T-cell (primary cell): ENCODE measurements at regions not wholly inside any gene's neighbourhood (a gene's known extent, or its start where the extent isn't known, plus 50 kb on each side); places are given as distances from the start of the nearest gene placed in this dataset.

Experiments
- ATAC-seq, 4 experiments: fragments of 200-7000 bp in 3 of 4; fragments of 150-1000 bp in 1 of 4; cut with Tn5 transposase; replicated peaks in 1 of 4; 1 replicate in 3 of 4; 2 replicates in 1 of 4; pipeline ENCODE4 v1.10.0; 2021; ENCODE audit warnings: moderate library complexity in 3 of 4, mild to moderate bottlenecking in 2 of 4, moderate number of reproducible peaks in 1 of 4
- CTCF ChIA-PET, 2 donors: fragments of 300-600 bp; sonication (Branson Sonifier 250); formaldehyde crosslinking; loops; one replicate each; lab custom pipeline; 2022; ENCODE audit warnings: antibody characterized with exemption in 2 of 2; lab: Charles Lee
- POLR2A ChIA-PET, 2 donors: fragments of 300-600 bp; sonication (Branson Sonifier 250); formaldehyde crosslinking; loops; one replicate each; lab custom pipeline; 2022; ENCODE audit warnings: antibody characterized with exemption in 2 of 2; lab: Charles Lee
- DNase-seq, 35 experiments: peaks; one replicate each; pipeline versions ENCODE4 v3.0.0 to v3.0.0-alpha.2; 2013 to 2023
- H3K27ac ChIP-seq: one replicate; pipeline ENCODE4 v1.5.1; 2013; ENCODE audit warnings: low read length
- H3K27me3 ChIP-seq, 2 experiments: replicated peaks in 1 of 2; 1 replicate in 1 of 2; 2 replicates in 1 of 2; pipeline versions ENCODE4 v1.6.1 to v1.7.0; 2013; ENCODE audit warnings: low read length in 1 of 2, mixed read lengths in 1 of 2; ENCODE audit not compliant: control insufficient read depth in 2 of 2, insufficient read depth in 2 of 2; ENCODE audit errors: extremely low read depth in 1 of 2
- H3K36me3 ChIP-seq, 2 donors: 1 replicate in 1 of 2; 2 replicates in 1 of 2; pipeline versions ENCODE4 v1.6.1 to v1.7.0; 2013; ENCODE audit warnings: low read length in 1 of 2; ENCODE audit not compliant: control insufficient read depth in 2 of 2, insufficient read depth in 1 of 2; ENCODE audit errors: extremely low read depth in 1 of 2
- H3K4me1 ChIP-seq, 2 experiments: 1 replicate in 1 of 2; 2 replicates in 1 of 2; pipeline versions ENCODE4 v1.6.1 to v1.7.0; 2013; ENCODE audit warnings: low read length in 2 of 2, mixed read lengths in 1 of 2; ENCODE audit not compliant: insufficient read depth in 2 of 2, control insufficient read depth in 1 of 2; ENCODE audit errors: extremely low read depth in 1 of 2
- H3K4me3 ChIP-seq, 2 donors: 1 replicate in 1 of 2; 2 replicates in 1 of 2; pipeline versions ENCODE4 v1.5.1 to v1.7.0; 2013; ENCODE audit warnings: mild to moderate bottlenecking in 2 of 2, low read length in 1 of 2, moderate library complexity in 1 of 2; ENCODE audit not compliant: control insufficient read depth in 1 of 2; ENCODE audit errors: extremely low read depth in 1 of 2
- H3K9me3 ChIP-seq: 2 replicates; pipeline ENCODE4 v1.7.0; 2013
- H3K27ac Mint-ChIP-seq, 2 donors: one replicate each; pipeline ENCODE4 v1.8.0; 2020 to 2021; ENCODE audit warnings: mild to moderate bottlenecking in 2 of 2, mixed read lengths in 2 of 2
- H3K27me3 Mint-ChIP-seq, 2 donors: one replicate each; pipeline ENCODE4 v1.8.0; 2021 to 2022; ENCODE audit warnings: mixed read lengths in 2 of 2
- H3K36me3 Mint-ChIP-seq: one replicate; pipeline ENCODE4 v1.8.0; 2021; ENCODE audit warnings: mixed read lengths
- H3K4me1 Mint-ChIP-seq, 3 donors: one replicate each; pipeline ENCODE4 v1.8.0; 2020 to 2022; ENCODE audit warnings: mixed read lengths in 3 of 3, mild to moderate bottlenecking in 1 of 3
- H3K4me3 Mint-ChIP-seq, 3 donors: one replicate each; pipeline ENCODE4 v1.8.0; 2020 to 2022; ENCODE audit warnings: mild to moderate bottlenecking in 3 of 3, mixed read lengths in 3 of 3, moderate library complexity in 3 of 3
- H3K9me3 Mint-ChIP-seq, 3 donors: one replicate each; pipeline ENCODE4 v1.8.0; 2020 to 2022; ENCODE audit warnings: mixed read lengths in 3 of 3
- WGBS: methylation state at CpG from one replicate; pipeline ENCODE4 v1.1.5; 2013; ENCODE audit warnings: missing lambda C conversion rate; ENCODE audit not compliant: insufficient coverage; 5-methylcytosine and 5-hydroxymethylcytosine counted together

- H3K4me1 ChIP-seq = no peaks in the 10 kb centered on the region
- ChIA-PET POLR2A (no interaction called here), CTCF (no interaction called here)
- Mint-ChIP-seq H3K4me3 (no peak overlapping the region), H3K4me1 (no peaks in the 10 kb centered on the region), H3K9me3 (peaks cover 0 to 7% (median 0%) of the 10 kb centered on the region in 3 donors), H3K27ac (no peak overlapping the region), H3K27me3 (no peaks in the 10 kb centered on the region), H3K36me3 (no peaks in the 10 kb centered on the region)
- H3K4me3 ChIP-seq = no peak overlapping the region
- no peaks in the 10 kb centered on the region for H3K9me3 ChIP-seq
- WGBS = 50% methylated on average over 1 of the region's 1 CpG
- no peak overlapping the region for H3K27ac ChIP-seq
- H3K36me3 ChIP-seq = no peaks in the 10 kb centered on the region
- DNase-seq (no peak), ATAC-seq (no peak)
- H3K27me3 ChIP-seq = no peaks in the 10 kb centered on the region
Observed at GRCh38 chr12:88801227-88802095, 221.2 kb upstream of the KITLG start.

GRCh38 chr12:88793096-88793495, 212.8 kb upstream of the KITLG start:
- H3K27ac Mint-ChIP-seq = no peak overlapping the region
- CTCF ChIA-PET = no interaction called here
- no peaks in the 10 kb centered on the region for H3K27me3 Mint-ChIP-seq
- no peak overlapping the region for H3K4me3 ChIP-seq
- H3K4me3 Mint-ChIP-seq = no peak overlapping the region
- H3K36me3 ChIP-seq = no peaks in the 10 kb centered on the region
- POLR2A ChIA-PET = no interaction called here
- ATAC-seq = no peak
- H3K36me3 Mint-ChIP-seq = no peaks in the 10 kb centered on the region
- H3K4me1 Mint-ChIP-seq = no peaks in the 10 kb centered on the region
- no peaks in the 10 kb centered on the region for H3K9me3 ChIP-seq
- no peaks in the 10 kb centered on the region for H3K4me1 ChIP-seq
- no peak overlapping the region for H3K27ac ChIP-seq
- peaks cover 12 to 29% (median 18%) of the 10 kb centered on the region in 3 donors for H3K9me3 Mint-ChIP-seq
- H3K27me3 ChIP-seq = no peaks in the 10 kb centered on the region
- no peak for DNase-seq

- CTCF ChIA-PET = interaction anchor here in 1 of 2 donors (0.6 kb wide), 1 partner anchor 856 kb away, joined by 6 read pairs; no protein-coding TSS in a partner anchor
- H3K4me1 Mint-ChIP-seq = no peaks in the 10 kb centered on the region
- H3K9me3 Mint-ChIP-seq = peaks cover 12 to 25% (median 18%) of the 10 kb centered on the region in 3 donors
- no peak overlapping the region for H3K4me3 Mint-ChIP-seq
- ATAC-seq = no peak
- no peaks in the 10 kb centered on the region for H3K9me3 ChIP-seq
- no peaks in the 10 kb centered on the region for H3K27me3 Mint-ChIP-seq
- no peak overlapping the region for H3K4me3 ChIP-seq
- DNase-seq = no peak
- H3K36me3 ChIP-seq = no peaks in the 10 kb centered on the region
- WGBS = no CpG with 5 or more reads among the region's 1 CpG
- no peaks in the 10 kb centered on the region for H3K36me3 Mint-ChIP-seq
- no peaks in the 10 kb centered on the region for H3K4me1 ChIP-seq
- H3K27ac ChIP-seq = no peak overlapping the region
- H3K27ac Mint-ChIP-seq = no peak overlapping the region
- H3K27me3 ChIP-seq = no peaks in the 10 kb centered on the region
- POLR2A ChIA-PET = interaction anchor here in 1 of 2 donors (0.6 kb wide), 1 partner anchor 282 kb away, joined by 3 read pairs; no protein-coding TSS in a partner anchor
Observed at GRCh38 chr12:88790231-88790630, 210.0 kb upstream of the KITLG start.

GRCh38 chr12:88784166-88784565, 203.9 kb upstream of the KITLG start:
- Histone ChIP-seq H3K27ac (no peak overlapping the region), H3K27me3 (no peaks in the 10 kb centered on the region), H3K9me3 (no peaks in the 10 kb centered on the region), H3K4me3 (no peak overlapping the region), H3K4me1 (no peaks in the 10 kb centered on the region), H3K36me3 (no peaks in the 10 kb centered on the region)
- H3K27me3 Mint-ChIP-seq = peaks cover 0 to 3% of the 10 kb centered on the region in 2 donors
- no peaks in the 10 kb centered on the region for H3K36me3 Mint-ChIP-seq
- ChIA-PET POLR2A (no interaction called here), CTCF (no interaction called here)
- WGBS = no CpG with 5 or more reads among the region's 1 CpG
- H3K4me3 Mint-ChIP-seq = no peak overlapping the region
- H3K9me3 Mint-ChIP-seq = peaks cover 2 to 10% (median 4%) of the 10 kb centered on the region in 3 donors
- DNase-seq (no peak), ATAC-seq (no peak)
- H3K4me1 Mint-ChIP-seq = no peaks in the 10 kb centered on the region
- no peak overlapping the region for H3K27ac Mint-ChIP-seq

GRCh38 chr12:88782351-88782750, 202.1 kb upstream of the KITLG start:
- POLR2A ChIA-PET = no interaction called here
- Mint-ChIP-seq H3K4me1 (no peaks in the 10 kb centered on the region), H3K27me3 (peaks cover 3% of the 10 kb centered on the region in 2 donors), H3K9me3 (peaks cover 0 to 13% (median 0%) of the 10 kb centered on the region in 3 donors), H3K27ac (no peak overlapping the region), H3K4me3 (no peak overlapping the region), H3K36me3 (no peaks in the 10 kb centered on the region)
- H3K27ac ChIP-seq = no peak overlapping the region
- H3K4me1 ChIP-seq = no peaks in the 10 kb centered on the region
- no peaks in the 10 kb centered on the region for H3K27me3 ChIP-seq
- DNase-seq (no peak), ATAC-seq (no peak)
- H3K36me3 ChIP-seq = no peaks in the 10 kb centered on the region
- CTCF ChIA-PET = no interaction called here
- WGBS = no CpG with 5 or more reads among the region's 1 CpG
- H3K4me3 ChIP-seq = no peak overlapping the region
- no peaks in the 10 kb centered on the region for H3K9me3 ChIP-seq

- no peaks in the 10 kb centered on the region for H3K4me1 ChIP-seq
- Mint-ChIP-seq H3K9me3 (peaks cover 0 to 13% (median 0%) of the 10 kb centered on the region in 3 donors), H3K4me3 (no peak overlapping the region), H3K4me1 (no peaks in the 10 kb centered on the region), H3K27ac (no peak overlapping the region), H3K27me3 (peaks cover 3% of the 10 kb centered on the region in 2 donors), H3K36me3 (no peaks in the 10 kb centered on the region)
- ATAC-seq = no peak
- DNase-seq = no peak
- no peaks in the 10 kb centered on the region for H3K36me3 ChIP-seq
- no peak overlapping the region for H3K27ac ChIP-seq
- H3K27me3 ChIP-seq = no peaks in the 10 kb centered on the region
- no peaks in the 10 kb centered on the region for H3K9me3 ChIP-seq
- POLR2A ChIA-PET = no interaction called here
- CTCF ChIA-PET = no interaction called here
- no peak overlapping the region for H3K4me3 ChIP-seq
Observed at GRCh38 chr12:88781909-88782308, 201.6 kb upstream of the KITLG start.
